ENCODE measurements at regions not wholly inside any gene's neighbourhood (a gene's known extent, or its start where the extent isn't known, plus 50 kb on each side); places are given as distances from the start of the nearest gene placed in this dataset.

DNA sequence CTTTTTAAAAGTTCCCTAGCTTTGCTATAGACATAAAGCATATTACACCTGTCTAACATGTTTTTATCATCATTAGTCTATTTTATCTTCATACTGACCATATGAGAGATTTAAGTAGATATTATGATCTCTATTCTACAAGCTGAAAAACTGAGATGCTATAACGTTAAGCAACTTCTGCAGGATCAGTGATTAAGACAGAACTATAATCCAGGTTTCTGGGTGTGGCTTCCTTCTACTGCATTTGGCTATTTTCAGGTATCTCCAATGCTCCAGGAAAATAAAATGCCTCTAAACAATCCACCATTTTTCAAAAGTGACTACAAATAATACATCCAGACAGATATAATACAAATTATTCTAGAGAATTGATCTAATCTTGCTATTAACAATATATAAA is 53.4 kb downstream of the RGS2 start:
- H3K36me3 ChIP-seq (ENCODE audit: low read depth): no peaks in the 10 kb centered on the region
- no peaks in the 10 kb centered on the region for H3F3A ChIP-seq (ENCODE audit: insufficient read depth)
- no peak overlapping the region for H2AFZ ChIP-seq
- no peaks in the 10 kb centered on the region for H3K4me1 ChIP-seq (ENCODE audit: insufficient read depth)
- no peaks in the 10 kb centered on the region for H3K9me3 ChIP-seq (ENCODE audit: low read depth)
- TF ChIP-seq EZH2phosphoT487 (IDR thresholded peaks at IDR 0.05; ENCODE audit: insufficient read depth, low read depth) (no peak), EZH2 (IDR thresholded peaks at IDR 0.05; ENCODE audit: insufficient read depth, poor library complexity, severe bottlenecking) (no peak)
- 52 to 65% methylated on average over 1 of the region's 1 CpG for WGBS, 2 experiments (ENCODE audit: low coverage in 1 of 2, low lambda C conversion rate in 2 of 2, missing lambda C conversion rate in 2 of 2)
- H3K9ac ChIP-seq: no peak overlapping the region
- no peak overlapping the region for H3K4me3 ChIP-seq
- H3K27ac ChIP-seq: no peak overlapping the region
- no peak overlapping the region for H3K4me2 ChIP-seq (ENCODE audit: unreplicated experiment)
- in situ Hi-C loops (cut with MboI): no loop called here
- no peaks in the 10 kb centered on the region for H3K9me2 ChIP-seq (ENCODE audit: insufficient read depth)
- no peaks in the 10 kb centered on the region for H3K79me2 ChIP-seq (ENCODE audit: insufficient read depth)
- no peak for DNase-seq
- no peaks in the 10 kb centered on the region for H3K27me3 ChIP-seq (replicated peaks; ENCODE audit: insufficient read depth)
- H4K20me1 ChIP-seq (ENCODE audit: insufficient read depth): no peaks in the 10 kb centered on the region

DNA sequence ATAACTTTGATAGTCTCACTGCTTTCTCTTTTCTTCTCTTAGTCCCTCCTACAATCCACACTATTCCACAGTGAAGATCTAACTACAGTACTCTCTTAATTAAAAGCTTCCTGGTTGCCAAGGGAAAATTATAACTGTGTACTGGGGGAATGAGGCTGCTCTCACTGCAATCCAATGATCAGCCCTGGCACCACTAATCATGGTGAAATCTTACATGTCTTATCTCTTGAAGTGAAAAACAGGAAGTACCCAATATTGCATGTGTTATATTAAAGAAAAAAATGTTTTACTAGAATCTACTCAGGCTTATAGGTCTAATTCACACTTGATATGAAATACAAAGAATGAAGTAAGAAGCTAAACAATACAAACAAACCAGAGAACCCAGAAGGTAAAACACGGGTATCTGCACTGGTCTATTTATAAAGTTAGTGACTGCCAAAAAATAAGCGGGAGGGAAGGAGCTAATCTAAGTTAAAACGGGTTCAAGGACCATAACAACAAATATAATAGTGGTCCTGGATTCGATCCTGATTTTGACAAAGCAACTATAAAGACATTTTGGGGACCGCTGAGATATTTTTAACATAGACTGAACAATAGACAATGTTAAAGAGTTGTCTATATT is 57.5 kb downstream of the RGS2 start:
- Histone ChIP-seq H3K4me1 (ENCODE audit: insufficient read depth) (no peaks in the 10 kb centered on the region), H4K20me1 (ENCODE audit: insufficient read depth) (no peaks in the 10 kb centered on the region), H3K4me3 (no peak overlapping the region), H3K9me3 (ENCODE audit: low read depth) (no peaks in the 10 kb centered on the region), H3K27me3 (replicated peaks; ENCODE audit: insufficient read depth) (no peaks in the 10 kb centered on the region), H3K79me2 (ENCODE audit: insufficient read depth) (no peaks in the 10 kb centered on the region), H3K36me3 (ENCODE audit: low read depth) (no peaks in the 10 kb centered on the region), H3K27ac (no peak overlapping the region), H2AFZ (no peak overlapping the region), H3K4me2 (ENCODE audit: unreplicated experiment) (no peak overlapping the region), H3K9me2 (ENCODE audit: insufficient read depth) (no peaks in the 10 kb centered on the region), H3K9ac (no peak overlapping the region), H3F3A (ENCODE audit: insufficient read depth) (no peaks in the 10 kb centered on the region)
- TF ChIP-seq EZH2 (IDR thresholded peaks at IDR 0.05; ENCODE audit: insufficient read depth, poor library complexity, severe bottlenecking): no peak
- no peak for TF ChIP-seq EZH2phosphoT487 (IDR thresholded peaks at IDR 0.05; ENCODE audit: insufficient read depth, low read depth)
- WGBS, 2 experiments (ENCODE audit: low coverage in 1 of 2, low lambda C conversion rate in 2 of 2, missing lambda C conversion rate in 2 of 2): 47 to 49% methylated on average over 5 of the region's 5 CpGs
- in situ Hi-C loops (cut with MboI): no loop called here
- no peak for DNase-seq

GRCh38 chr1:192867180-192867579 is 58.3 kb downstream of the RGS2 start:
- Histone ChIP-seq H3K9ac (no peak overlapping the region), H4K20me1 (ENCODE audit: insufficient read depth) (no peaks in the 10 kb centered on the region), H3K79me2 (ENCODE audit: insufficient read depth) (no peaks in the 10 kb centered on the region), H3K4me1 (ENCODE audit: insufficient read depth) (no peaks in the 10 kb centered on the region), H3K27me3 (replicated peaks; ENCODE audit: insufficient read depth) (no peaks in the 10 kb centered on the region), H3K4me2 (ENCODE audit: unreplicated experiment) (no peak overlapping the region), H3K4me3 (no peak overlapping the region), H3K9me2 (ENCODE audit: insufficient read depth) (no peaks in the 10 kb centered on the region), H3K27ac (no peak overlapping the region), H3F3A (ENCODE audit: insufficient read depth) (no peaks in the 10 kb centered on the region), H3K36me3 (ENCODE audit: low read depth) (no peaks in the 10 kb centered on the region), H2AFZ (no peak overlapping the region), H3K9me3 (ENCODE audit: low read depth) (no peaks in the 10 kb centered on the region)
- in situ Hi-C loops (cut with MboI): no loop called here
- TF ChIP-seq EZH2phosphoT487 (IDR thresholded peaks at IDR 0.05; ENCODE audit: insufficient read depth, low read depth) (no peak), EZH2 (IDR thresholded peaks at IDR 0.05; ENCODE audit: insufficient read depth, poor library complexity, severe bottlenecking) (no peak)
- 69 to 73% methylated on average over 4 of the region's 4 CpGs for WGBS, 2 experiments (ENCODE audit: low coverage in 1 of 2, low lambda C conversion rate in 2 of 2, missing lambda C conversion rate in 2 of 2)
- no peak for DNase-seq

- in situ Hi-C loops (cut with MboI): no loop called here
- TF ChIP-seq EZH2 (IDR thresholded peaks at IDR 0.05; ENCODE audit: insufficient read depth, poor library complexity, severe bottlenecking) (no peak), EZH2phosphoT487 (IDR thresholded peaks at IDR 0.05; ENCODE audit: insufficient read depth, low read depth) (no peak)
- Histone ChIP-seq H2AFZ (no peak overlapping the region), H3K4me1 (ENCODE audit: insufficient read depth) (no peaks in the 10 kb centered on the region), H3K79me2 (ENCODE audit: insufficient read depth) (no peaks in the 10 kb centered on the region), H3F3A (ENCODE audit: insufficient read depth) (no peaks in the 10 kb centered on the region), H4K20me1 (ENCODE audit: insufficient read depth) (no peaks in the 10 kb centered on the region), H3K9me2 (ENCODE audit: insufficient read depth) (no peaks in the 10 kb centered on the region), H3K27me3 (replicated peaks; ENCODE audit: insufficient read depth) (no peaks in the 10 kb centered on the region; the same call in 1 of the 2 replicates), H3K9me3 (ENCODE audit: low read depth) (no peaks in the 10 kb centered on the region), H3K36me3 (ENCODE audit: low read depth) (no peaks in the 10 kb centered on the region), H3K27ac (no peak overlapping the region), H3K4me2 (ENCODE audit: unreplicated experiment) (no peak overlapping the region), H3K4me3 (no peak overlapping the region), H3K9ac (no peak overlapping the region)
- WGBS, 2 experiments (ENCODE audit: low coverage in 1 of 2, low lambda C conversion rate in 2 of 2, missing lambda C conversion rate in 2 of 2): 75 to 77% methylated on average over 4 of the region's 4 CpGs
- DNase-seq: no peak
Observed at GRCh38 chr1:192869308-192869940, 60.6 kb downstream of the RGS2 start.

All from GM23248 (cell line).